Activated CD4-positive, CD25-positive, alpha-beta regulatory T cell (primary cell): ENCODE measurements at regions not wholly inside any gene's neighbourhood (a gene's known extent, or its start where the extent isn't known, plus 50 kb on each side); places are given as distances from the start of the nearest gene placed in this dataset.
"Not testable (repeated sequence)": the region's sequence is repeated elsewhere in the genome, so short reads cannot be mapped to it uniquely, and the experiment has no call there.

Experiments used
- DNase-seq, 4 experiments: peaks; one replicate each; lab custom pipeline; 2025; lab: John Stamatoyannopoulos, UW

GRCh38 chr9:79080536-79080935 is 491.2 kb upstream of the TLE4 start:
- no peak for DNase-seq

- no peak for DNase-seq
These were observed 488.1 kb upstream of the TLE4 start for GRCh38 chr9:79083621-79084020.

- DNase-seq, result no peak
These were observed 484.6 kb upstream of the TLE4 start for GRCh38 chr9:79087133-79087532.

- DNase-seq, result no peak
These were observed 482.7 kb upstream of the TLE4 start for GRCh38 chr9:79089054-79089560.

- DNase-seq, result not testable (repeated sequence)
These were observed 481.9 kb upstream of the TLE4 start for GRCh38 chr9:79089851-79090250.

- DNase-seq, result not testable (repeated sequence)
These were observed 468.5 kb upstream of the TLE4 start for GRCh38 chr9:79103257-79103656.

- no peak for DNase-seq
These were observed 467.5 kb upstream of the TLE4 start for GRCh38 chr9:79104216-79104615.

- no peak for DNase-seq
These were observed 466.8 kb upstream of the TLE4 start for GRCh38 chr9:79104951-79105350.

- DNase-seq, result no peak
These were observed 463.7 kb upstream of the TLE4 start for GRCh38 chr9:79107911-79108676.

- no peak for DNase-seq
These were observed 460.1 kb upstream of the TLE4 start for GRCh38 chr9:79111653-79112052.

GRCh38 chr9:79115176-79115575 is 456.6 kb upstream of the TLE4 start:
- DNase-seq, result no peak

- DNase-seq, result no peak
These were observed 455.7 kb upstream of the TLE4 start for GRCh38 chr9:79116041-79116440.

- DNase-seq, result no peak
These were observed 455.1 kb upstream of the TLE4 start for GRCh38 chr9:79116709-79117108.

- DNase-seq, result no peak
These were observed 451.2 kb upstream of the TLE4 start for GRCh38 chr9:79120533-79120932.

GRCh38 chr9:79120941-79121340 is 450.8 kb upstream of the TLE4 start:
- no peak for DNase-seq

GRCh38 chr9:79123415-79123814 is 448.4 kb upstream of the TLE4 start:
- no peak for DNase-seq

GRCh38 chr9:79127661-79128060 is 444.1 kb upstream of the TLE4 start:
- no peak for DNase-seq

GRCh38 chr9:79129865-79130480 is 441.8 kb upstream of the TLE4 start:
- DNase-seq, result no peak

GRCh38 chr9:79131246-79131774 is 440.5 kb upstream of the TLE4 start:
- DNase-seq, result no peak

GRCh38 chr9:79131824-79132377 is 439.9 kb upstream of the TLE4 start:
- DNase-seq, result no peak

GRCh38 chr9:79134654-79135053 is 437.1 kb upstream of the TLE4 start:
- DNase-seq, result no peak

- DNase-seq, result no peak
These were observed 435.9 kb upstream of the TLE4 start for GRCh38 chr9:79135681-79136415.
